ENCODE measurements at regions not wholly inside any gene's neighbourhood (a gene's known extent, or its start where the extent isn't known, plus 50 kb on each side); places are given as distances from the start of the nearest gene placed in this dataset.

GRCh38 chr4:183035726-183036415 is 63.2 kb upstream of the WWC2 start:
- TF ChIP-seq CTCF (IDR thresholded peaks at IDR 0.05) (no peak), POLR2AphosphoS5 (IDR thresholded peaks at IDR 0.05; ENCODE audit: low read depth, low read length) (no peak)
